Tibial nerve (tissue), 4 donors: ENCODE measurements at regions not wholly inside any gene's neighbourhood (a gene's known extent, or its start where the extent isn't known, plus 50 kb on each side); places are given as distances from the start of the nearest gene placed in this dataset.

Source experiments
- DNase-seq, 2 donors: peaks; one replicate each; pipeline ENCODE4 v3.0.0-alpha.2; 2019; ENCODE audit warnings: low spot score in 2 of 2
- H3K27ac ChIP-seq, 4 donors: fragments of 200-600 bp; sonication (generic) in 3 of 4; one replicate each; pipeline ENCODE4 v1.5.1; 2017 to 2019; ENCODE audit warnings: mild to moderate bottlenecking in 1 of 4
- H3K27me3 ChIP-seq, 2 donors: fragments of 200-600 bp; sonication (generic) in 1 of 2; one replicate each; pipeline versions ENCODE4 v1.5.1 to v1.6.0; 2017 to 2019
- H3K36me3 ChIP-seq, 3 donors: fragments of 200-600 bp; sonication (generic); one replicate each; pipeline ENCODE4 v1.5.1; 2018 to 2019
- H3K4me1 ChIP-seq, 4 donors: fragments of 200-600 bp; sonication (generic) in 3 of 4; one replicate each; pipeline ENCODE4 v1.5.1; 2017 to 2019
- H3K4me3 ChIP-seq, 4 donors: fragments of 200-600 bp; sonication (generic) in 3 of 4; one replicate each; pipeline ENCODE4 v1.5.1; 2017 to 2019; ENCODE audit warnings: mild to moderate bottlenecking in 1 of 4, moderate library complexity in 1 of 4
- H3K9me3 ChIP-seq, 4 donors: fragments of 200-600 bp; sonication (generic) in 3 of 4; one replicate each; pipeline ENCODE4 v1.5.1; 2017 to 2019
- CTCF ChIP-seq, 5 experiments: fragments of 200-600 bp in 3 of 5; fragments of 450-650 bp in 2 of 5; sonication (generic) in 3 of 5; IDR thresholded peaks; one replicate each; pipeline ENCODE4 v1.5.1; 2016 to 2019; ENCODE audit warnings: antibody characterized with exemption in 5 of 5, mild to moderate bottlenecking in 3 of 5, moderate library complexity in 2 of 5
- EP300 ChIP-seq, 2 donors: sonication (generic); formaldehyde crosslinking; IDR thresholded peaks; one replicate each; pipeline ENCODE4 v1.6.1; 2017; ENCODE audit warnings: antibody characterized with exemption in 2 of 2, mild to moderate bottlenecking in 1 of 2
- POLR2A ChIP-seq, 2 donors: fragments of 450-650 bp; IDR thresholded peaks; one replicate each; pipeline ENCODE4 v1.6.1; 2017; ENCODE audit warnings: antibody characterized with exemption in 2 of 2, mild to moderate bottlenecking in 2 of 2, moderate library complexity in 2 of 2
- WGBS, 2 donors: methylation state at CpG; one replicate each; pipeline ENCODE4 v1.1.5; 2018; 5-methylcytosine and 5-hydroxymethylcytosine counted together

DNA sequence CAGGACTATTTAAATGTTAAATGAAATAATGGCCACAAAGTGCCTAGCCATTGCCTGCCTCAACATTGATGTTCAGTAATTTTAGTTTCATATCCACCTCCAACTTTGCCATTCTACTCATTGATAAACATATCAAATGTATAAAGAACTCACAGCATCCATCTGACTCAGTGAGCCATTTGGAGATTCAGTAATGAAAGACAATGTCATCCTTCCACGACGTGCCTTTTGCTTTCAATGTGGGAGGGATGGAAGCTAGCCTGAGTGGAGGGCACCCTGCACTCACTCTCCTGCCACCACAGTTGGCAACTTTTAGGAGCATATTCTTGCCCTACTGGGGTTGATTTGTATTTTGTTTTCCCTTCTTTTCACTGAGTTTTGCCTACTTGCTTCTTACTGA, 151.5 kb downstream of the GLUL start:
- Histone ChIP-seq H3K27ac (peak overlapping the region in 1 of 4 donors; percentile 32), H3K9me3 (no peaks in the 10 kb centered on the region), H3K4me3 (no peak overlapping the region), H3K4me1 (peaks cover 0 to 18% (median 6%) of the 10 kb centered on the region in 4 donors), H3K27me3 (no peaks in the 10 kb centered on the region), H3K36me3 (no peaks in the 10 kb centered on the region)
- TF ChIP-seq CTCF (IDR thresholded peaks at IDR 0.05) (no peak), EP300 (IDR thresholded peaks at IDR 0.05) (no peak), POLR2A (IDR thresholded peaks at IDR 0.05) (no peak)
- WGBS, 2 donors: 50% methylated on average over 2 of the region's 2 CpGs
- DNase-seq: no peak

GRCh38 chr1:182238421-182238820, 153.2 kb downstream of the GLUL start:
- no peaks in the 10 kb centered on the region for H3K27me3 ChIP-seq
- TF ChIP-seq EP300 (IDR thresholded peaks at IDR 0.05) (no peak), CTCF (IDR thresholded peaks at IDR 0.05) (no peak), POLR2A (IDR thresholded peaks at IDR 0.05) (no peak)
- peaks cover 0 to 18% (median 6%) of the 10 kb centered on the region in 4 donors for H3K4me1 ChIP-seq
- H3K27ac ChIP-seq: no peak overlapping the region
- no peak overlapping the region for H3K4me3 ChIP-seq
- DNase-seq: no peak
- no peaks in the 10 kb centered on the region for H3K9me3 ChIP-seq
- H3K36me3 ChIP-seq: no peaks in the 10 kb centered on the region
- 92 to 96% methylated on average over 1 of the region's 1 CpG for WGBS, 2 donors

GRCh38 chr1:182237329-182237728, 154.3 kb downstream of the GLUL start:
- no peak for TF ChIP-seq CTCF (IDR thresholded peaks at IDR 0.05)
- TF ChIP-seq POLR2A (IDR thresholded peaks at IDR 0.05): no peak
- TF ChIP-seq EP300 (IDR thresholded peaks at IDR 0.05): no peak
- Histone ChIP-seq H3K27ac (no peak overlapping the region), H3K4me1 (peaks cover 0 to 18% (median 6%) of the 10 kb centered on the region in 4 donors), H3K36me3 (no peaks in the 10 kb centered on the region), H3K9me3 (no peaks in the 10 kb centered on the region), H3K27me3 (no peaks in the 10 kb centered on the region), H3K4me3 (no peak overlapping the region)
- WGBS, 2 donors: 93 to 95% methylated on average over 3 of the region's 3 CpGs
- DNase-seq: no peak

DNA sequence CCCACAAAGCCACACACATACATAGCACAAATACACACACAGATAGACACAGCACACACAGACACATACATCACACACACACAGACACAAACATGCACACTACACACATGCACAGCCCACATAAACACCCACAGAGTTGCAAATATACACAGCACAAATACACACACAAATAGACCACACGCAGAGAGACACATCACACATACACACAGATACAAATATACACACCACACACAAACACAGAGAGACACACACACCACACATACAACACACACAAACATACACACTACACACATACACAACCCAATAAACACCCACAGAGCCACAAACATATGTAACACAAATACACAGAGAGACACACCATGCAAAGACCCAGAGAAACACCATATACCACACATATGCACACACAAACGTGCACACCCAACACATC, 154.9 kb downstream of the GLUL start:
- TF ChIP-seq POLR2A (IDR thresholded peaks at IDR 0.05): no peak
- no peak for TF ChIP-seq CTCF (IDR thresholded peaks at IDR 0.05)
- TF ChIP-seq EP300 (IDR thresholded peaks at IDR 0.05): no peak
- Histone ChIP-seq H3K4me1 (peaks cover 0 to 18% (median 6%) of the 10 kb centered on the region in 4 donors), H3K9me3 (no peaks in the 10 kb centered on the region), H3K36me3 (no peaks in the 10 kb centered on the region), H3K27me3 (no peaks in the 10 kb centered on the region), H3K27ac (peak overlapping the region in 2 of 4 donors; percentile 8 to 57), H3K4me3 (no peak overlapping the region)
- WGBS, 2 donors: 100% methylated on average over 2 of the region's 2 CpGs
- no peak for DNase-seq

- TF ChIP-seq EP300 (IDR thresholded peaks at IDR 0.05) (peak in 1 of 2 donors; percentile 15), POLR2A (IDR thresholded peaks at IDR 0.05) (no peak)
- H3K9me3 ChIP-seq: no peaks in the 10 kb centered on the region
- peak overlapping the region in 2 of 4 donors; percentile 8 to 57 for H3K27ac ChIP-seq
- peaks cover 0 to 18% (median 6%) of the 10 kb centered on the region in 4 donors for H3K4me1 ChIP-seq
- no peak overlapping the region for H3K4me3 ChIP-seq
- no peak for DNase-seq
- H3K36me3 ChIP-seq: no peaks in the 10 kb centered on the region
- 45 to 49% methylated on average over 9 to 11 of the region's 11 CpGs for WGBS, 2 donors
- H3K27me3 ChIP-seq: no peaks in the 10 kb centered on the region
Observed at GRCh38 chr1:182235952-182236650, 155.5 kb downstream of the GLUL start.
